ENCODE measurements at regions not wholly inside any gene's neighbourhood (a gene's known extent, or its start where the extent isn't known, plus 50 kb on each side); places are given as distances from the start of the nearest gene placed in this dataset.

- CTCF ChIA-PET: no interaction called here
- H3K4me3 Mint-ChIP-seq: no peak overlapping the region
- TF ChIP-seq GABPB1 (CRISPR knock-in tag; IDR thresholded peaks at IDR 0.05) (no peak), ZNF671 (CRISPR knock-in tag; IDR thresholded peaks at IDR 0.05) (no peak), TCF7 (CRISPR knock-in tag; IDR thresholded peaks at IDR 0.05; ENCODE audit: low read depth) (no peak), HMGXB4 (CRISPR knock-in tag; IDR thresholded peaks at IDR 0.05) (no peak), NR3C1 (CRISPR knock-in tag; conservative IDR thresholded peaks at IDR 0.05; ENCODE audit: low read depth) (no peak), ERG (CRISPR knock-in tag; IDR thresholded peaks at IDR 0.05) (no peak), CREB1 (CRISPR knock-in tag; IDR thresholded peaks at IDR 0.05) (no peak), MLX (CRISPR knock-in tag; IDR thresholded peaks at IDR 0.05) (no peak), IRF1 (CRISPR knock-in tag; IDR thresholded peaks at IDR 0.05) (no peak), ZNF317 (CRISPR knock-in tag; IDR thresholded peaks at IDR 0.05; ENCODE audit: borderline replicate concordance, low read depth) (no peak), TEAD4 (CRISPR knock-in tag; IDR thresholded peaks at IDR 0.05) (no peak), ZNF512 (CRISPR knock-in tag; IDR thresholded peaks at IDR 0.05; ENCODE audit: borderline replicate concordance) (no peak), MYBL2 (CRISPR knock-in tag; IDR thresholded peaks at IDR 0.05) (no peak)
- H3K4me1 Mint-ChIP-seq: no peaks in the 10 kb centered on the region
- H3K9me3 Mint-ChIP-seq: peaks cover 43% of the 10 kb centered on the region
- DNase-seq (ENCODE audit: low spot score) (no peak), ATAC-seq (no peak)
- no peaks in the 10 kb centered on the region for H3K27me3 Mint-ChIP-seq (ENCODE audit: low read depth)
- no peak overlapping the region for H3K27ac Mint-ChIP-seq
- H3K36me3 Mint-ChIP-seq: peaks cover 24% of the 10 kb centered on the region
- POLR2A ChIA-PET: no interaction called here
Measured at GRCh38 chr12:82216475-82216874, 141.7 kb downstream of the CCDC59 start.

GRCh38 chr12:82213761-82214160 is 144.4 kb downstream of the CCDC59 start:
- Mint-ChIP-seq H3K9me3 (peaks cover 61% of the 10 kb centered on the region), H3K36me3 (peaks cover 39% of the 10 kb centered on the region), H3K4me1 (no peaks in the 10 kb centered on the region), H3K27me3 (ENCODE audit: low read depth) (no peaks in the 10 kb centered on the region), H3K27ac (no peak overlapping the region), H3K4me3 (no peak overlapping the region)
- DNase-seq (ENCODE audit: low spot score): no peak
- POLR2A ChIA-PET: no interaction called here
- TF ChIP-seq ATF1 (CRISPR knock-in tag; IDR thresholded peaks at IDR 0.05): no peak
- no peak for ATAC-seq
- CTCF ChIA-PET: no interaction called here

GRCh38 chr12:82210882-82211281 is 147.3 kb downstream of the CCDC59 start:
- ChIA-PET POLR2A (no interaction called here), CTCF (no interaction called here)
- no peak for TF ChIP-seq NFE2L1 (CRISPR knock-in tag; IDR thresholded peaks at IDR 0.05)
- no peak for TF ChIP-seq ZMAT4 (CRISPR knock-in tag; IDR thresholded peaks at IDR 0.05)
- H3K4me3 Mint-ChIP-seq: no peak overlapping the region
- no peaks in the 10 kb centered on the region for H3K27me3 Mint-ChIP-seq (ENCODE audit: low read depth)
- no peaks in the 10 kb centered on the region for H3K4me1 Mint-ChIP-seq
- peaks cover 86% of the 10 kb centered on the region for H3K9me3 Mint-ChIP-seq
- no peak for ATAC-seq
- H3K27ac Mint-ChIP-seq: no peak overlapping the region
- DNase-seq (ENCODE audit: low spot score): no peak
- peaks cover 58% of the 10 kb centered on the region for H3K36me3 Mint-ChIP-seq
